Heart left ventricle (tissue), 16 donors: ENCODE measurements at regions not wholly inside any gene's neighbourhood (a gene's known extent, or its start where the extent isn't known, plus 50 kb on each side); places are given as distances from the start of the nearest gene placed in this dataset.

Source experiments
- ATAC-seq, 4 donors: fragments of 200-7000 bp; cut with Tn5 transposase; one replicate each; pipeline ENCODE4 v1.9.1; 2020 to 2022; ENCODE audit warnings: moderate library complexity in 4 of 4, mild to moderate bottlenecking in 3 of 4, moderate number of reproducible peaks in 1 of 4
- DNase-seq, 5 donors: peaks; one replicate each; pipeline ENCODE4 v3.0.0-alpha.2; 2020
- H3K27ac ChIP-seq, 12 donors: fragments of 200-600 bp; sonication (generic) in 4 of 12; one replicate each; pipeline versions ENCODE4 v1.5.0 to v1.8.0; 2016 to 2022; ENCODE audit warnings: mild to moderate bottlenecking in 2 of 12
- H3K27me3 ChIP-seq, 9 donors: fragments of 200-600 bp; sonication (generic) in 2 of 9; one replicate each; pipeline versions ENCODE4 v1.5.1 to v1.8.0; 2016 to 2022; ENCODE audit warnings: mild to moderate bottlenecking in 3 of 9
- H3K36me3 ChIP-seq, 9 donors: fragments of 200-600 bp; sonication (generic) in 2 of 9; one replicate each; pipeline versions ENCODE4 v1.5.0 to v1.8.0; 2018 to 2022; ENCODE audit warnings: mild to moderate bottlenecking in 2 of 9
- H3K4me1 ChIP-seq, 12 donors: fragments of 200-600 bp; sonication (generic) in 4 of 12; one replicate each; pipeline versions ENCODE4 v1.5.0 to v1.8.0; 2016 to 2022; ENCODE audit warnings: mild to moderate bottlenecking in 3 of 12
- H3K4me3 ChIP-seq, 12 donors: fragments of 200-600 bp; sonication (generic) in 4 of 12; one replicate each; pipeline versions ENCODE4 v1.5.0 to v1.8.0; 2017 to 2022; ENCODE audit warnings: mild to moderate bottlenecking in 9 of 12, moderate library complexity in 4 of 12
- H3K9me3 ChIP-seq, 12 donors: fragments of 200-600 bp; sonication (generic) in 4 of 12; one replicate each; pipeline versions ENCODE4 v1.5.0 to v1.8.0; 2016 to 2022; ENCODE audit warnings: mild to moderate bottlenecking in 1 of 12
- CTCF ChIP-seq, 12 donors: fragments of 200-600 bp; sonication (generic) in 4 of 12; IDR thresholded peaks; one replicate each; pipeline versions ENCODE4 v1.5.0 to v1.8.0; 2018 to 2022; ENCODE audit warnings: antibody characterized with exemption in 12 of 12, mild to moderate bottlenecking in 5 of 12
- POLR2A ChIP-seq, 2 donors: fragments of 450-650 bp; IDR thresholded peaks; one replicate each; pipeline ENCODE4 v1.6.1; 2017; ENCODE audit warnings: antibody characterized with exemption in 2 of 2, mild to moderate bottlenecking in 2 of 2, moderate library complexity in 2 of 2
- WGBS, 4 donors: extraction: QIAGEN DNeasy Blood & Tissue Kit in 2 of 4; methylation state at CpG; one replicate each; pipeline versions ENCODE4 v1.1.5 to v1.1.7; 2013 to 2018; 5-methylcytosine and 5-hydroxymethylcytosine counted together
- intact Hi-C, 10 donors: fragments of 100-400 bp; cut with DNase I; formaldehyde crosslinking; loops; one replicate each; pipeline versions ENCODE4 v1.11.1 to v1.14.2; 2022
- donor health status: ischemic (EF 13 %, LVEDD 7.1; RV severe dilation, severe dysfunction).
- donor health status: healthy with polysubstance abuse.
- donor health status: DM: no; HTN: yes; CAD: no.
- donor health status: DM: no; HTN: no; CAD: no.
- donor health status: ischemic (EF 25% LVEDD 6.9; RV normal size, moderate dysfunction).
- donor health status: ischemic (EF 25% LVEDD 5.7; RV mildly dilated, moderate dysfunction).
- donor health status: healthy.
- donor health status: DM: yes; HTN: yes; CAD: no.
- donor health status: ischemic (EF 35%, LVEDD 5.7; RV mildly dilated, moderate dysfunction).
- donor health status: nonischemic (EF 11% LVEDD 7.7; RV severe dilation, severe dysfunction).
- donor health status: DM: yes; HTN: yes; CAD: no.
- donor health status: PGD.
- donor health status: ischemic (EF 29% LVEDD 5.4; RV normal size, mild dysfunction).
- donor health status: nonischemic (EF 23%, LVEDD 6.1; RV moderate dilation, normal function).

GRCh38 chrX:45445745-45446412 is 245.2 kb upstream of the DIPK2B start:
- Histone ChIP-seq H3K36me3 (no peaks in the 10 kb centered on the region), H3K27ac (no peak overlapping the region), H3K4me3 (no peak overlapping the region), H3K9me3 (no peaks in the 10 kb centered on the region), H3K27me3 (peaks cover 0 to 29% (median 0%) of the 10 kb centered on the region in 9 donors), H3K4me1 (no peaks in the 10 kb centered on the region)
- intact Hi-C loops = loop anchor here in 1 of 10 donors (10.0 kb wide), 1 partner anchor 59 kb away; no protein-coding TSS in a partner anchor
- DNase-seq (no peak), ATAC-seq (no peak)
- no peak for TF ChIP-seq POLR2A (IDR thresholded peaks at IDR 0.05)
- TF ChIP-seq CTCF (IDR thresholded peaks at IDR 0.05) = no peak
- WGBS, 4 donors = 63 to 76% (median 69%) methylated on average over 2 of the region's 2 CpGs

GRCh38 chrX:45437186-45437585 is 236.5 kb upstream of the DIPK2B start:
- H3K4me3 ChIP-seq = no peak overlapping the region
- H3K9me3 ChIP-seq = no peaks in the 10 kb centered on the region
- DNase-seq (no peak), ATAC-seq (no peak)
- H3K4me1 ChIP-seq = no peaks in the 10 kb centered on the region
- H3K36me3 ChIP-seq = no peaks in the 10 kb centered on the region
- no peak overlapping the region for H3K27ac ChIP-seq
- TF ChIP-seq POLR2A (IDR thresholded peaks at IDR 0.05) (no peak), CTCF (IDR thresholded peaks at IDR 0.05) (no peak)
- H3K27me3 ChIP-seq = peaks cover 0 to 5% (median 0%) of the 10 kb centered on the region in 9 donors
- WGBS, 4 donors = 64 to 96% (median 78%) methylated on average over 2 of the region's 2 CpGs
- intact Hi-C loops = no loop called here

- H3K9me3 ChIP-seq = no peaks in the 10 kb centered on the region
- no peak for ATAC-seq
- no peaks in the 10 kb centered on the region for H3K4me1 ChIP-seq
- intact Hi-C loops = no loop called here
- no peak for DNase-seq
- no peak overlapping the region for H3K27ac ChIP-seq
- TF ChIP-seq CTCF (IDR thresholded peaks at IDR 0.05) (no peak), POLR2A (IDR thresholded peaks at IDR 0.05) (no peak)
- H3K4me3 ChIP-seq = no peak overlapping the region
- H3K27me3 ChIP-seq = peaks cover 0 to 5% (median 0%) of the 10 kb centered on the region in 9 donors
- H3K36me3 ChIP-seq = no peaks in the 10 kb centered on the region
These were observed 234.8 kb upstream of the DIPK2B start for GRCh38 chrX:45435481-45435880.

- 31 to 58% (median 55%) methylated on average over 1 of the region's 1 CpG for WGBS, 4 donors
- Histone ChIP-seq H3K36me3 (no peaks in the 10 kb centered on the region), H3K4me3 (no peak overlapping the region), H3K27ac (no peak overlapping the region), H3K9me3 (no peaks in the 10 kb centered on the region), H3K4me1 (no peaks in the 10 kb centered on the region), H3K27me3 (peaks cover 0 to 5% (median 0%) of the 10 kb centered on the region in 9 donors)
- intact Hi-C loops = no loop called here
- DNase-seq = no peak
- no peak for ATAC-seq
- no peak for TF ChIP-seq POLR2A (IDR thresholded peaks at IDR 0.05)
- no peak for TF ChIP-seq CTCF (IDR thresholded peaks at IDR 0.05)
These were observed 233.6 kb upstream of the DIPK2B start for GRCh38 chrX:45434231-45434630.
